ENCODE measurements at regions not wholly inside any gene's neighbourhood (a gene's known extent, or its start where the extent isn't known, plus 50 kb on each side); places are given as distances from the start of the nearest gene placed in this dataset.

GRCh38 chr6:90432937-90433336, 136.3 kb upstream of the BACH2 start:
- no peak for TF ChIP-seq CTCF (conservative IDR thresholded peaks at IDR 0.05; ENCODE audit: low read depth, low read length)
- no peak for TF ChIP-seq EZH2 (IDR thresholded peaks at IDR 0.05; ENCODE audit: borderline replicate concordance, low read depth, low read length, poor library complexity, severe bottlenecking)
